8988T (cell line): ENCODE measurements at regions not wholly inside any gene's neighbourhood (a gene's known extent, or its start where the extent isn't known, plus 50 kb on each side); places are given as distances from the start of the nearest gene placed in this dataset.

Experiments used
- DNase-seq: peaks from one replicate; pipeline ENCODE4 v3.0.0; 2011

GRCh38 chr4:110780538-110780937 lies 157.7 kb upstream of the PITX2 start:
- DNase-seq, result no peak

GRCh38 chr4:110781944-110782343 lies 159.1 kb upstream of the PITX2 start:
- no peak for DNase-seq

- DNase-seq, result no peak
Measured at GRCh38 chr4:110787109-110787508, 164.2 kb upstream of the PITX2 start.

GRCh38 chr4:110787707-110788106 lies 164.8 kb upstream of the PITX2 start:
- no peak for DNase-seq

GRCh38 chr4:110788302-110788701 lies 165.4 kb upstream of the PITX2 start:
- no peak for DNase-seq

- DNase-seq, result no peak
Measured at GRCh38 chr4:110792036-110792435, 169.2 kb upstream of the PITX2 start.

- no peak for DNase-seq
Measured at GRCh38 chr4:110793381-110793801, 170.5 kb upstream of the PITX2 start.

- no peak for DNase-seq
Measured at GRCh38 chr4:110793890-110794554, 171.1 kb upstream of the PITX2 start.

GRCh38 chr4:110795971-110796370 lies 173.1 kb upstream of the PITX2 start:
- no peak for DNase-seq

- DNase-seq, result no peak
Measured at GRCh38 chr4:110797486-110797885, 174.6 kb upstream of the PITX2 start.

GRCh38 chr4:110798687-110799086 lies 175.8 kb upstream of the PITX2 start:
- no peak for DNase-seq

- no peak for DNase-seq
Measured at GRCh38 chr4:110799211-110799610, 176.3 kb upstream of the PITX2 start.

GRCh38 chr4:110801591-110801990 lies 178.7 kb upstream of the PITX2 start:
- DNase-seq, result no peak

GRCh38 chr4:110808351-110808878 lies 185.5 kb upstream of the PITX2 start:
- DNase-seq, result no peak

- no peak for DNase-seq
Measured at GRCh38 chr4:110815950-110816349, 193.1 kb upstream of the PITX2 start.

- DNase-seq, result no peak
Measured at GRCh38 chr4:110816367-110816766, 193.5 kb upstream of the PITX2 start.

- DNase-seq, result no peak
Measured at GRCh38 chr4:110821186-110821585, 198.3 kb upstream of the PITX2 start.

- no peak for DNase-seq
Measured at GRCh38 chr4:110823251-110823650, 200.4 kb upstream of the PITX2 start.

GRCh38 chr4:110824344-110824743 lies 201.5 kb upstream of the PITX2 start:
- DNase-seq, result no peak

- DNase-seq, result no peak
Measured at GRCh38 chr4:110826656-110827055, 203.8 kb upstream of the PITX2 start.

- no peak for DNase-seq
Measured at GRCh38 chr4:110830461-110830860, 207.6 kb upstream of the PITX2 start.

- DNase-seq, result no peak
Measured at GRCh38 chr4:110837896-110838450, 215.1 kb upstream of the PITX2 start.

GRCh38 chr4:110840221-110840654 lies 217.4 kb upstream of the PITX2 start:
- DNase-seq, result no peak

- no peak for DNase-seq
Measured at GRCh38 chr4:110848787-110849186, 225.9 kb upstream of the PITX2 start.

GRCh38 chr4:110849461-110849860 lies 226.6 kb upstream of the PITX2 start:
- DNase-seq, result no peak
